GM12878 (cell line): ENCODE measurements at regions not wholly inside any gene's neighbourhood (a gene's known extent, or its start where the extent isn't known, plus 50 kb on each side); places are given as distances from the start of the nearest gene placed in this dataset.

Experiments
- ATAC-seq: fragments of 200-7000 bp; cut with Tn5 transposase; 3 replicates; pipeline ENCODE4 v1.9.1; 2020; ENCODE audit warnings: mild to moderate bottlenecking, moderate library complexity
- BruUV-seq: library from RNA; stranded (reverse); fragments of 400-500 nt; replicated peaks from 2 replicates; lab custom pipeline; 2021; lab: Mats Ljungman, UMichigan
- CTCF ChIA-PET: fragments of 300-600 bp; sonication (Branson Sonifier 250); formaldehyde crosslinking; extraction: SDS; loops from one replicate; lab custom pipeline; 2021; ENCODE audit warnings: inconsistent platforms; lab: Yijun Ruan, JAX
- POLR2A ChIA-PET: fragments of 350-600 bp; formaldehyde crosslinking; extraction: SDS; loops from one replicate; lab custom pipeline; 2021; ENCODE audit warnings: inconsistent platforms; lab: Charles Lee
- RAD21 ChIA-PET: fragments of 300-600 bp; sonication (Branson Sonifier 250); formaldehyde crosslinking; loops from one replicate; lab custom pipeline; 2023; ENCODE audit warnings: antibody characterized with exemption; ENCODE audit not compliant: unreplicated experiment; lab: Charles Lee
- SMC1A ChIA-PET: fragments of 300-600 bp; sonication (Branson Sonifier 250); formaldehyde crosslinking; loops from one replicate; lab custom pipeline; 2023; ENCODE audit not compliant: unreplicated experiment, uncharacterized antibody; lab: Charles Lee
- DNase-seq: peaks from one replicate; pipeline ENCODE4 v3.0.0-alpha.2; 2011; ENCODE audit warnings: low read depth, low spot score
- FAIRE-seq: peaks from 3 replicates; lab custom pipeline; 2011; peaks lifted over from hg19 to GRCh38; lab: Jason Lieb, UNC
- H2AFZ ChIP-seq: 2 replicates; pipeline ENCODE4 v1.6.0; 2011; ENCODE audit warnings: low read depth, low read length, control low read depth; ENCODE audit not compliant: control insufficient read depth
- H3K27ac ChIP-seq: 2 replicates; pipeline ENCODE4 v1.5.1; 2011; ENCODE audit warnings: control low read depth; ENCODE audit not compliant: control insufficient read depth, insufficient read depth
- H3K27me3 ChIP-seq, 2 experiments: replicated peaks in 1 of 2; 2 replicates each; pipeline versions ENCODE4 v1.6.0 to v1.6.1; 2011; ENCODE audit warnings: low read length in 1 of 2; ENCODE audit not compliant: control insufficient read depth in 2 of 2, insufficient read depth in 2 of 2
- H3K36me3 ChIP-seq, 2 experiments: 2 replicates each; pipeline ENCODE4 v1.5.1; 2011; ENCODE audit warnings: low read length in 1 of 2; ENCODE audit not compliant: control insufficient read depth in 2 of 2, insufficient read depth in 2 of 2
- H3K4me1 ChIP-seq: 2 replicates; pipeline ENCODE4 v1.6.1; 2011; ENCODE audit warnings: mild to moderate bottlenecking, low read length, moderate library complexity, mixed read lengths; ENCODE audit not compliant: control insufficient read depth, insufficient read depth
- H3K4me2 ChIP-seq: 2 replicates; pipeline ENCODE4 v1.6.0; 2011; ENCODE audit warnings: control low read depth; ENCODE audit not compliant: control insufficient read depth, insufficient read depth
- H3K4me3 ChIP-seq: fragments of 200-600 bp; sonication (generic); 2 replicates; pipeline ENCODE4 v1.5.1; 2016
- H3K79me2 ChIP-seq: 2 replicates; pipeline ENCODE4 v1.6.0; 2011; ENCODE audit warnings: low read length; ENCODE audit not compliant: control insufficient read depth, insufficient read depth
- H3K9ac ChIP-seq: 2 replicates; pipeline ENCODE4 v1.8.0; 2011; ENCODE audit warnings: low read length, control low read depth, mixed read lengths; ENCODE audit not compliant: control insufficient read depth, insufficient read depth
- H3K9me3 ChIP-seq: replicated peaks from 3 replicates; pipeline ENCODE4 v1.5.1; 2011; ENCODE audit warnings: mild to moderate bottlenecking, low read length; ENCODE audit not compliant: control insufficient read depth, insufficient read depth
- H4K20me1 ChIP-seq: 2 replicates; pipeline ENCODE4 v1.6.0; 2011; ENCODE audit not compliant: control insufficient read depth, insufficient read depth
- ATF2 ChIP-seq: IDR thresholded peaks from 2 replicates; pipeline ENCODE4 v1.6.1; 2012; ENCODE audit warnings: low read length, inconsistent platforms
- KAT2A ChIP-seq: conservative IDR thresholded peaks from 2 replicates; pipeline ENCODE4 v1.6.1; 2011; ENCODE audit warnings: low read depth, low read length; ENCODE audit not compliant: control insufficient read depth
- KLF5 ChIP-seq: fragments of 450-650 bp; IDR thresholded peaks from 2 replicates; pipeline ENCODE4 v1.6.1; 2014; ENCODE audit warnings: mild to moderate bottlenecking; ENCODE audit not compliant: partially characterized antibody
- MXI1 ChIP-seq: fragments of 150-350 bp; IDR thresholded peaks from 2 replicates; pipeline ENCODE4 v1.6.1; 2011; ENCODE audit warnings: low read depth, mild to moderate bottlenecking, inconsistent platforms, low read length, improper control_type of control experiment
- NRF1 ChIP-seq: conservative IDR thresholded peaks from 2 replicates; pipeline ENCODE4 v1.6.1; 2011; ENCODE audit warnings: mild to moderate bottlenecking, low read depth, low read length, improper control_type of control experiment
- PAX8 ChIP-seq: fragments of 450-650 bp; IDR thresholded peaks from 2 replicates; pipeline ENCODE4 v1.6.1; 2017; ENCODE audit warnings: mild to moderate bottlenecking, moderate library complexity
- RAD21 ChIP-seq: IDR thresholded peaks from 2 replicates; pipeline ENCODE4 v1.6.1; 2011; ENCODE audit warnings: mild to moderate bottlenecking, low read depth, low read length, moderate library complexity; ENCODE audit not compliant: insufficient read depth
- RAD51 ChIP-seq: fragments of 450-650 bp; IDR thresholded peaks from 2 replicates; pipeline ENCODE4 v1.6.1; 2016; ENCODE audit warnings: moderate library complexity, mild to moderate bottlenecking, inconsistent platforms
- SMAD1 ChIP-seq: fragments of 450-650 bp; IDR thresholded peaks from 2 replicates; pipeline ENCODE4 v1.6.1; 2018; ENCODE audit warnings: mild to moderate bottlenecking, low read depth; ENCODE audit not compliant: partially characterized antibody
- SMC3 ChIP-seq: IDR thresholded peaks from 2 replicates; pipeline ENCODE4 v1.6.1; 2011; ENCODE audit warnings: low read length, improper control_type of control experiment, borderline replicate concordance
- SPI1 ChIP-seq: IDR thresholded peaks from 2 replicates; pipeline ENCODE4 v1.6.1; 2011; ENCODE audit warnings: low read depth, mild to moderate bottlenecking, low read length, moderate library complexity, borderline replicate concordance; ENCODE audit not compliant: insufficient read depth
- SREBF2 ChIP-seq: IDR thresholded peaks from 2 replicates; pipeline ENCODE4 v1.6.1; 2012; ENCODE audit warnings: mild to moderate bottlenecking, low read length
- ZBED1 ChIP-seq: IDR thresholded peaks from 2 replicates; pipeline ENCODE4 v1.6.1; 2016; ENCODE audit warnings: borderline replicate concordance
- ZNF687 ChIP-seq: fragments of 450-650 bp; IDR thresholded peaks from 2 replicates; pipeline ENCODE4 v1.6.1; 2017; ENCODE audit warnings: mild to moderate bottlenecking, moderate library complexity
- WGBS: methylation state at CpG from one replicate; pipeline ENCODE4 v1.1.6; 2016; ENCODE audit warnings: low lambda C conversion rate; ENCODE audit not compliant: insufficient replicate concordance, insufficient coverage; ENCODE audit errors: missing lambda C conversion rate; 5-methylcytosine and 5-hydroxymethylcytosine counted together
- in situ Hi-C: fragments of 300-500 bp; cut with MboI; formaldehyde crosslinking; loops from 9 replicates; pipeline ENCODE4 v1.14.3; 2018; ENCODE audit warnings: mixed read lengths
- intact Hi-C: fragments of 100-400 bp; cut with micrococcal nuclease; formaldehyde crosslinking; loops from one replicate; pipeline ENCODE4 v1.14.2; 2022; ENCODE audit not compliant: unreplicated experiment

- H3K4me3 ChIP-seq = no peak overlapping the region
- H3K27ac ChIP-seq = no peak overlapping the region
- H3K79me2 ChIP-seq = no peaks in the 10 kb centered on the region
- no peak overlapping the region for H3K4me2 ChIP-seq
- no peak overlapping the region for H3K9ac ChIP-seq
- H3K4me1 ChIP-seq = no peaks in the 10 kb centered on the region
- no peaks in the 10 kb centered on the region; a peak in 1 of 4 replicates for H3K27me3 ChIP-seq
- H3K36me3 ChIP-seq = no peaks in the 10 kb centered on the region
- POLR2A ChIA-PET = no interaction called here
- WGBS = 35% methylated on average over 2 of the region's 2 CpGs
- no TSS peak for BruUV-seq
- no peak for TF ChIP-seq NRF1
- no peak for TF ChIP-seq ATF2
- no peak for TF ChIP-seq KAT2A
- TF ChIP-seq RAD21 = no peak
- no peak for TF ChIP-seq SPI1
- no peak for TF ChIP-seq PAX8
- no peak for TF ChIP-seq SMC3
- SMC1A ChIA-PET = no interaction called here
- no peaks in the 10 kb centered on the region for H4K20me1 ChIP-seq
- H2AFZ ChIP-seq = no peak overlapping the region
- DNase-seq (no peak), ATAC-seq (no peak), FAIRE-seq (no peak)
- RAD21 ChIA-PET = no interaction called here
- intact Hi-C loops (no loop called here), in situ Hi-C loops (no loop called here)
- H3K9me3 ChIP-seq = no peaks in the 10 kb centered on the region
- CTCF ChIA-PET = no interaction called here
Measured at GRCh38 chr3:117219296-117219695, 509.7 kb downstream of the TUSC7 start.

GRCh38 chr3:117226932-117227331 lies 517.4 kb downstream of the TUSC7 start:
- Histone ChIP-seq H4K20me1 (no peaks in the 10 kb centered on the region), H3K4me2 (no peak overlapping the region), H3K36me3 (no peaks in the 10 kb centered on the region), H3K9me3 (no peaks in the 10 kb centered on the region), H3K27me3 (no peaks in the 10 kb centered on the region; a peak in 1 of 4 replicates), H3K4me3 (no peak overlapping the region), H3K4me1 (no peaks in the 10 kb centered on the region), H3K79me2 (no peaks in the 10 kb centered on the region), H3K9ac (no peak overlapping the region), H2AFZ (no peak overlapping the region), H3K27ac (no peak overlapping the region)
- peak; percentile 59 for ATAC-seq
- no peak for FAIRE-seq
- RAD21 ChIA-PET = no interaction called here
- no peak for DNase-seq
- BruUV-seq = no TSS peak
- POLR2A ChIA-PET = no interaction called here
- CTCF ChIA-PET = no interaction called here
- SMC1A ChIA-PET = no interaction called here
- WGBS = 0% methylated on average over 2 of the region's 2 CpGs
- intact Hi-C loops (no loop called here), in situ Hi-C loops (no loop called here)
- TF ChIP-seq KLF5 (no peak), SREBF2 (no peak), ZNF687 (no peak), NRF1 (no peak), ZBED1 (no peak), RAD51 (no peak), SMAD1 (no peak), MXI1 (no peak)
